Endothelial cell of umbilical vein (primary cell): ENCODE measurements at regions not wholly inside any gene's neighbourhood (a gene's known extent, or its start where the extent isn't known, plus 50 kb on each side); places are given as distances from the start of the nearest gene placed in this dataset.

Experiments used
- EZH2 ChIP-seq: IDR thresholded peaks from 2 replicates; pipeline ENCODE4 v1.6.1; 2012; ENCODE audit warnings: borderline replicate concordance, low read depth, mild to moderate bottlenecking, moderate library complexity, low read length, inconsistent platforms; ENCODE audit not compliant: severe bottlenecking
- FOS ChIP-seq: IDR thresholded peaks from 2 replicates; pipeline ENCODE4 v1.6.1; 2011; ENCODE audit warnings: mild to moderate bottlenecking, low read length, moderate library complexity, borderline replicate concordance; ENCODE audit not compliant: insufficient read depth
- GATA2 ChIP-seq: IDR thresholded peaks from 2 replicates; pipeline ENCODE4 v1.7.0; 2011; ENCODE audit warnings: low read depth, mild to moderate bottlenecking, moderate library complexity, mixed read lengths, low read length; ENCODE audit not compliant: insufficient read length, insufficient read depth
- JUN ChIP-seq: IDR thresholded peaks from 2 replicates; pipeline ENCODE4 v1.6.1; 2011; ENCODE audit warnings: borderline replicate concordance, low read depth; ENCODE audit not compliant: insufficient read length, insufficient read depth
- MAX ChIP-seq: IDR thresholded peaks from 2 replicates; pipeline ENCODE4 v1.6.1; 2011; ENCODE audit not compliant: insufficient read depth, insufficient read length
- POLR2A ChIP-seq: IDR thresholded peaks from 2 replicates; pipeline ENCODE4 v1.6.1; 2012; ENCODE audit warnings: low read depth, mild to moderate bottlenecking, control low read depth, low read length
- POLR2AphosphoS5 ChIP-seq: IDR thresholded peaks from 2 replicates; pipeline ENCODE4 v1.6.1; 2012; ENCODE audit warnings: low read depth, mild to moderate bottlenecking, control low read depth, low read length, moderate library complexity; ENCODE audit not compliant: insufficient read depth
- TF ChIP-seq, protein P1 (sequence below), 2 donors: IDR thresholded peaks; 1 replicate in 1 of 2; 2 replicates in 1 of 2; pipeline ENCODE4 v1.5.1; 2011; ENCODE audit warnings: low read length in 2 of 2, mild to moderate bottlenecking in 2 of 2, moderate library complexity in 2 of 2, control low read depth in 1 of 2, inconsistent platforms in 1 of 2, low read depth in 1 of 2; ENCODE audit not compliant: insufficient read depth in 1 of 2; ENCODE audit errors: extremely low read depth in 1 of 2

GRCh38 chr1:148263906-148264255, 111.8 kb upstream of the NBPF11 start:
- TF ChIP-seq EZH2 (no peak), POLR2A (no peak), POLR2AphosphoS5 (no peak), MAX (no peak), FOS (no peak), GATA2 (no peak), JUN (no peak)
- TF ChIP-seq, protein P1, sequence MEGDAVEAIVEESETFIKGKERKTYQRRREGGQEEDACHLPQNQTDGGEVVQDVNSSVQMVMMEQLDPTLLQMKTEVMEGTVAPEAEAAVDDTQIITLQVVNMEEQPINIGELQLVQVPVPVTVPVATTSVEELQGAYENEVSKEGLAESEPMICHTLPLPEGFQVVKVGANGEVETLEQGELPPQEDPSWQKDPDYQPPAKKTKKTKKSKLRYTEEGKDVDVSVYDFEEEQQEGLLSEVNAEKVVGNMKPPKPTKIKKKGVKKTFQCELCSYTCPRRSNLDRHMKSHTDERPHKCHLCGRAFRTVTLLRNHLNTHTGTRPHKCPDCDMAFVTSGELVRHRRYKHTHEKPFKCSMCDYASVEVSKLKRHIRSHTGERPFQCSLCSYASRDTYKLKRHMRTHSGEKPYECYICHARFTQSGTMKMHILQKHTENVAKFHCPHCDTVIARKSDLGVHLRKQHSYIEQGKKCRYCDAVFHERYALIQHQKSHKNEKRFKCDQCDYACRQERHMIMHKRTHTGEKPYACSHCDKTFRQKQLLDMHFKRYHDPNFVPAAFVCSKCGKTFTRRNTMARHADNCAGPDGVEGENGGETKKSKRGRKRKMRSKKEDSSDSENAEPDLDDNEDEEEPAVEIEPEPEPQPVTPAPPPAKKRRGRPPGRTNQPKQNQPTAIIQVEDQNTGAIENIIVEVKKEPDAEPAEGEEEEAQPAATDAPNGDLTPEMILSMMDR (IDR thresholded peaks at IDR 0.05; ENCODE audit: extremely low read depth in 1 of 2, insufficient read depth in 1 of 2, low read depth in 1 of 2, low read length in 2 of 2) = no peak
